Immature natural killer cell (primary cell): ENCODE measurements at regions not wholly inside any gene's neighbourhood (a gene's known extent, or its start where the extent isn't known, plus 50 kb on each side); places are given as distances from the start of the nearest gene placed in this dataset.

Source experiments
- DNase-seq, 3 donors: peaks; one replicate each; pipeline ENCODE4 v3.0.0; 2022; ENCODE audit warnings: mixed read lengths in 1 of 3
- H3K27ac Mint-ChIP-seq, 6 donors: one replicate each; pipeline ENCODE4 v1.8.0; 2020; ENCODE audit warnings: mixed read lengths in 6 of 6, mild to moderate bottlenecking in 5 of 6, inconsistent platforms in 4 of 6, moderate library complexity in 3 of 6
- H3K27me3 Mint-ChIP-seq, 3 donors: one replicate each; pipeline ENCODE4 v1.8.0; 2020 to 2021; ENCODE audit warnings: low read depth in 3 of 3, mild to moderate bottlenecking in 3 of 3, mixed read lengths in 3 of 3, moderate library complexity in 3 of 3, inconsistent platforms in 1 of 3
- H3K36me3 Mint-ChIP-seq, 3 donors: one replicate each; pipeline ENCODE4 v1.8.0; 2020; ENCODE audit warnings: mixed read lengths in 3 of 3, inconsistent platforms in 2 of 3, mild to moderate bottlenecking in 2 of 3
- H3K4me1 Mint-ChIP-seq, 2 donors: one replicate each; pipeline ENCODE4 v1.8.0; 2020; ENCODE audit warnings: inconsistent platforms in 2 of 2, mild to moderate bottlenecking in 2 of 2, mixed read lengths in 2 of 2, moderate library complexity in 1 of 2
- H3K4me3 Mint-ChIP-seq, 5 donors: one replicate each; pipeline ENCODE4 v1.8.0; 2020; ENCODE audit warnings: mild to moderate bottlenecking in 5 of 5, mixed read lengths in 5 of 5, inconsistent platforms in 3 of 5, moderate library complexity in 3 of 5
- H3K9me3 Mint-ChIP-seq, 6 donors: one replicate each; pipeline ENCODE4 v1.8.0; 2020; ENCODE audit warnings: mild to moderate bottlenecking in 6 of 6, mixed read lengths in 6 of 6, inconsistent platforms in 4 of 6, moderate library complexity in 3 of 6

DNA sequence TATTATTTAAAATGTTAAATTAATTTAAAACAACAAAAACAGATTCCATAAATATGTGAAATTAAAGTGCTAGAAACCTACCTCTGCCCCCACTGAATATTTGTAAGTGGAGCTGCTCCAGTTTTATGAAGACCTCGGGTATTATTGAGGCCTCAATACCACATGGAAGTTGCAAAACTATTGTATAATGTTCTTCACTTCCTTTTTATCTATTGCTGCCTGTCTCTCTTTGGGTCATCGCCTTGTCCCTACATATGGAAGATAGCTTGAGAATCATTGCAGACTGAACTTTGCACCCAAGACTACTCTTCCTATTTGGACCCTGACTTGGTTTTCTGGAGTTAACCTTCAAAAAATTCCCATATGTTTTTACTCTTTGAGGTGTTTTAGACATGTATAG lies 212.1 kb upstream of the NETO1 start:
- peaks cover 3 to 33% (median 15%) of the 10 kb centered on the region in 6 donors for H3K9me3 Mint-ChIP-seq
- H3K4me3 Mint-ChIP-seq = no peak overlapping the region
- DNase-seq = no peak
- H3K4me1 Mint-ChIP-seq = no peaks in the 10 kb centered on the region
- no peaks in the 10 kb centered on the region for H3K27me3 Mint-ChIP-seq
- H3K27ac Mint-ChIP-seq = no peak overlapping the region
- no peaks in the 10 kb centered on the region for H3K36me3 Mint-ChIP-seq

- no peak for DNase-seq
- no peak overlapping the region for H3K27ac Mint-ChIP-seq
- H3K36me3 Mint-ChIP-seq = no peaks in the 10 kb centered on the region
- peaks cover 6 to 45% (median 12%) of the 10 kb centered on the region in 6 donors for H3K9me3 Mint-ChIP-seq
- no peak overlapping the region for H3K4me3 Mint-ChIP-seq
- peaks cover 0 to 3% (median 0%) of the 10 kb centered on the region in 3 donors for H3K27me3 Mint-ChIP-seq
- no peaks in the 10 kb centered on the region for H3K4me1 Mint-ChIP-seq
These were observed 193.0 kb upstream of the NETO1 start for GRCh38 chr18:73060666-73061288.

- Mint-ChIP-seq H3K9me3 (peaks cover 8 to 37% (median 15%) of the 10 kb centered on the region in 6 donors), H3K4me3 (no peak overlapping the region), H3K4me1 (no peaks in the 10 kb centered on the region), H3K27me3 (no peaks in the 10 kb centered on the region), H3K27ac (no peak overlapping the region), H3K36me3 (no peaks in the 10 kb centered on the region)
- DNase-seq = no peak
These were observed 191.5 kb upstream of the NETO1 start for GRCh38 chr18:73059280-73059679.

- H3K4me1 Mint-ChIP-seq = no peaks in the 10 kb centered on the region
- no peak overlapping the region for H3K4me3 Mint-ChIP-seq
- DNase-seq = no peak
- no peaks in the 10 kb centered on the region for H3K36me3 Mint-ChIP-seq
- peaks cover 0 to 31% (median 15%) of the 10 kb centered on the region in 6 donors for H3K9me3 Mint-ChIP-seq
- no peak overlapping the region for H3K27ac Mint-ChIP-seq
- H3K27me3 Mint-ChIP-seq = no peaks in the 10 kb centered on the region
These were observed 179.9 kb upstream of the NETO1 start for GRCh38 chr18:73047688-73048087.

DNA sequence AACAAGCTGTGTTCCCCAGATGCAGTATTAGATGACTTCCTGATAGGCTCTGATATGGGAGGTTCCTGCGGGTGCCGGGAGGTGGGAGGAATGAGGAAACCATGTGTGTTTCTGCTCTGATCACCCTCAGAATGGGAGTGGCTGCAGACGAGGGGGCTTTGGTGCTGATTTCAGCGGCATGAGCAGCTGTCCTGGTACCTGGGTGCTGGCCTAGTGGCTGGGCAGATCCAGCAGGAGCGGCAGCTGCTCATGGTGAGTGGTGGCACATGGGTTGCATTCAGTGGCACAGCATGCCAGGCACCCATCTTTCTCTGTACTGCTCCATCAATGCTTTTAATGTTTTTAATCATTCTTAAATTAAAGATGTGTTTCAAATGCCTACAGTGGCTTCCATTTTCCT lies 177.2 kb upstream of the NETO1 start:
- H3K27me3 Mint-ChIP-seq = no peaks in the 10 kb centered on the region
- peaks cover 2 to 33% (median 16%) of the 10 kb centered on the region in 6 donors for H3K9me3 Mint-ChIP-seq
- no peaks in the 10 kb centered on the region for H3K4me1 Mint-ChIP-seq
- no peak overlapping the region for H3K4me3 Mint-ChIP-seq
- H3K27ac Mint-ChIP-seq = no peak overlapping the region
- H3K36me3 Mint-ChIP-seq = peaks cover 0 to 6% (median 0%) of the 10 kb centered on the region in 3 donors
- no peak for DNase-seq

DNA sequence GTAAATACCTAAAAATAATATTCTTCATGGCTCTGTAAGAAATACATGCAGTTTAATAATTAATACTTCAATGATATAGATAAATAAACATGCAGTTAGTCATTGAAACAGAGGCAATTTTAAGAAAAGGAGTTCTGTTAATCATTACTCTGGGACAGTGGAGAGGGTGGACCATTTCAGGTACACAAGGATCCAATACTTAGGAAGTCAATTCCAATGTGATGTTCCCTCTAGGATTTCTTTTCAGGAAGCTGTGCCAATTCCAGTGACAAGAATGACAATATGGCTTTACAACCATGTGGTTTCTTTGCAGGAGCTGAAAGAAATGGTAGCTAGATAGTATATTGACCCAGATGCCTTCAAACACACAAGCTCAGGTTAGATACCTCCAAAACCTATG lies 175.8 kb upstream of the NETO1 start:
- DNase-seq = no peak
- H3K27ac Mint-ChIP-seq = no peak overlapping the region
- H3K27me3 Mint-ChIP-seq = no peaks in the 10 kb centered on the region
- H3K4me1 Mint-ChIP-seq = no peaks in the 10 kb centered on the region
- peaks cover 5 to 44% (median 24%) of the 10 kb centered on the region in 6 donors for H3K9me3 Mint-ChIP-seq
- H3K36me3 Mint-ChIP-seq = peaks cover 0 to 10% (median 0%) of the 10 kb centered on the region in 3 donors
- H3K4me3 Mint-ChIP-seq = no peak overlapping the region

- Mint-ChIP-seq H3K9me3 (peaks cover 5 to 48% (median 28%) of the 10 kb centered on the region in 6 donors), H3K36me3 (peaks cover 0 to 10% (median 0%) of the 10 kb centered on the region in 3 donors), H3K4me1 (no peaks in the 10 kb centered on the region), H3K27ac (no peak overlapping the region), H3K27me3 (no peaks in the 10 kb centered on the region), H3K4me3 (no peak overlapping the region)
- no peak for DNase-seq
These were observed 175.4 kb upstream of the NETO1 start for GRCh38 chr18:73043211-73043610.

DNA sequence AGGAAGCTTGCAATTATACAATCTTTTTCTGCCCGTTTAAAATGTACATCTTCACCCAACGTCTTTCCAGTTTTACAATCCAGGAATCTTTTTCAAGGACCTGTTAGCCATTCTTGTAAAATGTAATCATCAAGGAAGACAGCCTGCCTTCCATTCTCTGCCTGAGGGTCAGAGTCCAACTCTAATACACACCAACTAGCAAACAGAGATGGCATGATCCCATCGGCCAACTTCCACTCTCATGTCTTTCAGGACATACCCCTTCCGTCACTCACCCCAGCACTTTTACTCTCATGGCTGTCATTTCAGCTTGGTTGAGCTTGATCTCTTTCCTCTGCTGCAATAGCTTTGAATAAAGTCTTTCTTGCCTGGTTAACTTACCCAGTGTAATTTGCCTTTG lies 172.5 kb upstream of the NETO1 start:
- DNase-seq = no peak
- Mint-ChIP-seq H3K27me3 (no peaks in the 10 kb centered on the region), H3K4me3 (no peak overlapping the region), H3K36me3 (peaks cover 0 to 10% (median 0%) of the 10 kb centered on the region in 3 donors), H3K9me3 (peaks cover 9 to 49% (median 24%) of the 10 kb centered on the region in 6 donors), H3K27ac (no peak overlapping the region), H3K4me1 (no peaks in the 10 kb centered on the region)

- Mint-ChIP-seq H3K4me3 (no peak overlapping the region), H3K4me1 (no peaks in the 10 kb centered on the region), H3K36me3 (peaks cover 0 to 10% (median 0%) of the 10 kb centered on the region in 3 donors), H3K27ac (no peak overlapping the region), H3K27me3 (no peaks in the 10 kb centered on the region), H3K9me3 (peaks cover 10 to 55% (median 24%) of the 10 kb centered on the region in 6 donors)
- no peak for DNase-seq
These were observed 170.5 kb upstream of the NETO1 start for GRCh38 chr18:73038336-73038735.

DNA sequence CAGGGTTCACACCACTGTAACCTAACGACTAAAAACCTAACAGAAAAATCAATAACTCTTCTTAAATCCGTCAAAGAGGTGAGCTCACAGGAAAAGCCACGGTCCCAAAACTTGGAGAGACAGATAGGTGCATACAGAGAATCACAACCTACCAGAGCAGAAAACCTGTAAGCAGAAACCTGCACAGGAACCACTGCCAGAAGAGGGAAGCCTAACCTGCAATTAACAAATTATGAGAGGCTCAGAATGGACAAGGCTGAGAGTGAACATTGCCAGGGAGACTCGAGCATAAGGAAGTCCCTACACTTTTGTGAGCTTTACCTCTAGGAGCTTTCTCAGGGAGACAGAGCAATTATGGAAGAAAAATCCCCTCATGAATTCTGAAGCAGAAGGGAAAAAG lies 156.2 kb upstream of the NETO1 start:
- Mint-ChIP-seq H3K9me3 (peaks cover 8 to 58% (median 48%) of the 10 kb centered on the region in 6 donors), H3K4me1 (no peaks in the 10 kb centered on the region), H3K27ac (no peak overlapping the region), H3K27me3 (no peaks in the 10 kb centered on the region), H3K36me3 (peaks cover 0 to 5% (median 2%) of the 10 kb centered on the region in 3 donors), H3K4me3 (no peak overlapping the region)
- no peak for DNase-seq

DNA sequence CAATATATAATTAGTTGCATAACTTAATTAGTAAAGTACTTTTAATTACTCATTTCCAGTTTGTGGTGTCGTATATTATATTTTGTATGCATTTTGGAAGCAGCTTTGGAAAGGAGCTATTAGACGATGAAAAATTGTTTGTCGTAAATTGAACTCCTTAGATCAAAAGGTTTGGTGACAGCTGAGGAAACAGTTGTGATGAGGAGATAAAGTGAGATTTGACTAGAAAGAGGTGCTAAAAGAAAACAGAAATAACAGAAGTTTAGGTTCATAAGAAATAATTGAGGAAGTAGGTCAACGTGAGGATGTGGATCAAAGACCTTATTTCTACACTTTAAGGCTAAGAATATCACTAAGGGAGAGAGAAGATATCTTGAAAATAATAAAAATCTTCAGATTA lies 141.9 kb upstream of the NETO1 start:
- DNase-seq = no peak
- H3K9me3 Mint-ChIP-seq = peaks cover 3 to 55% (median 26%) of the 10 kb centered on the region in 6 donors
- no peak overlapping the region for H3K27ac Mint-ChIP-seq
- H3K4me3 Mint-ChIP-seq = no peak overlapping the region
- H3K27me3 Mint-ChIP-seq = peaks cover 0 to 2% (median under 1%) of the 10 kb centered on the region in 3 donors
- H3K4me1 Mint-ChIP-seq = no peaks in the 10 kb centered on the region
- H3K36me3 Mint-ChIP-seq = peaks cover 0 to 7% (median 5%) of the 10 kb centered on the region in 3 donors

DNA sequence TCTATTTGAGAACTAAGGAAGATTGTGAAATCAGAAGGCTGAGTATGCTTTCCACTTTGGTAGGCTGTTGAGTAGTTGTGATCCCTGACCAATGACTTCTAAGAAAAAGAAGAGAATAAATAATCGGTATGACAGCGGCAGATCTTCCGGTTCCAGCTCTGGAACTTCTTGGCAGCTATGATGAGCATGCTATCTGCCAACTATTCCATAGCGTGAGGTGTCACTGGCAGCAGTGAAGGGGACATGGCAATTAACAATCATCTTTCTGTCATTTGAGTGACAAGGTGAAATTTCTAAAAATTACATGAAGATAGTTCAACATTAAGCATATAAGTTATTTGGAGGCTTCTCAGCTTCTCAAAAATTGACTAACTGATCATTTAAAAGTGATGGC lies 140.1 kb upstream of the NETO1 start:
- H3K4me3 Mint-ChIP-seq = no peak overlapping the region
- peaks cover 5 to 46% (median 24%) of the 10 kb centered on the region in 6 donors for H3K9me3 Mint-ChIP-seq
- peaks cover 0 to 2% (median 0%) of the 10 kb centered on the region in 3 donors for H3K27me3 Mint-ChIP-seq
- DNase-seq = no peak
- H3K4me1 Mint-ChIP-seq = no peaks in the 10 kb centered on the region
- peaks cover 0 to 7% (median 5%) of the 10 kb centered on the region in 3 donors for H3K36me3 Mint-ChIP-seq
- H3K27ac Mint-ChIP-seq = no peak overlapping the region

- peaks cover 0 to 2% (median 0%) of the 10 kb centered on the region in 3 donors for H3K27me3 Mint-ChIP-seq
- no peak for DNase-seq
- H3K27ac Mint-ChIP-seq = no peak overlapping the region
- no peak overlapping the region for H3K4me3 Mint-ChIP-seq
- H3K9me3 Mint-ChIP-seq = peaks cover 5 to 42% (median 21%) of the 10 kb centered on the region in 6 donors
- H3K4me1 Mint-ChIP-seq = no peaks in the 10 kb centered on the region
- peaks cover 0 to 5% (median 5%) of the 10 kb centered on the region in 3 donors for H3K36me3 Mint-ChIP-seq
These were observed 139.6 kb upstream of the NETO1 start for GRCh38 chr18:73007195-73007914.

- no peak overlapping the region for H3K4me3 Mint-ChIP-seq
- H3K36me3 Mint-ChIP-seq = peaks cover 0 to 5% (median 5%) of the 10 kb centered on the region in 3 donors
- no peaks in the 10 kb centered on the region for H3K4me1 Mint-ChIP-seq
- peaks cover 0 to 2% (median 0%) of the 10 kb centered on the region in 3 donors for H3K27me3 Mint-ChIP-seq
- DNase-seq = no peak
- peaks cover 3 to 37% (median 17%) of the 10 kb centered on the region in 6 donors for H3K9me3 Mint-ChIP-seq
- no peak overlapping the region for H3K27ac Mint-ChIP-seq
These were observed 138.5 kb upstream of the NETO1 start for GRCh38 chr18:73006331-73006730.
